ENCODE measurements at regions not wholly inside any gene's neighbourhood (a gene's known extent, or its start where the extent isn't known, plus 50 kb on each side); places are given as distances from the start of the nearest gene placed in this dataset.

GRCh38 chr1:192713921-192714320 lies 78.0 kb downstream of the RGS13 start:
- no peaks in the 10 kb centered on the region for H3K79me2 ChIP-seq (replicated peaks; ENCODE audit: insufficient read depth)
- no peaks in the 10 kb centered on the region for H3K27me3 ChIP-seq (ENCODE audit: insufficient read depth)
- Mint-ChIP-seq H3K27ac (no peak overlapping the region; the same call in 1 of the 2 replicates), H3K9me3 (no peaks in the 10 kb centered on the region; the same call in 2 of the 3 replicates), H3K4me3 (no peak overlapping the region), H3K36me3 (ENCODE audit: low read depth) (no peaks in the 10 kb centered on the region), H3K4me1 (no peaks in the 10 kb centered on the region), H3K27me3 (ENCODE audit: insufficient read depth, low read depth, poor library complexity) (no peaks in the 10 kb centered on the region)
- no peak overlapping the region for H2AFZ ChIP-seq
- no peak overlapping the region for H3K4me3 ChIP-seq
- TF ChIP-seq ZNF331 (CRISPR knock-in tag; IDR thresholded peaks at IDR 0.05; ENCODE audit: low read depth) = no peak
- no peak for TF ChIP-seq ZNF462 (CRISPR knock-in tag; IDR thresholded peaks at IDR 0.05)
- TF ChIP-seq CTCF (conservative IDR thresholded peaks at IDR 0.05; ENCODE audit: low read depth in 2 of 2) = no peak
- no peak for TF ChIP-seq NANOG (IDR thresholded peaks at IDR 0.05; ENCODE audit: borderline replicate concordance)
- no peak for TF ChIP-seq EZH2 (IDR thresholded peaks at IDR 0.05; ENCODE audit: low read depth, unreplicated experiment)
- TF ChIP-seq JUNB (IDR thresholded peaks at IDR 0.05; ENCODE audit: unreplicated experiment) = no peak
- no peak for TF ChIP-seq STAT1 (IDR thresholded peaks at IDR 0.05; ENCODE audit: unreplicated experiment)
- TF ChIP-seq REST (IDR thresholded peaks at IDR 0.05; ENCODE audit: unreplicated experiment) = no peak
- no peak for TF ChIP-seq CREB1 (CRISPR knock-in tag; IDR thresholded peaks at IDR 0.05; ENCODE audit: low read depth)
- TF ChIP-seq ZNF114 (CRISPR knock-in tag; IDR thresholded peaks at IDR 0.05) = no peak
- TF ChIP-seq ETS1 (IDR thresholded peaks at IDR 0.05) = no peak
- TF ChIP-seq EZH2phosphoT487 (IDR thresholded peaks at IDR 0.05; ENCODE audit: unreplicated experiment) = no peak
- no peak for TF ChIP-seq POLR2AphosphoS5 (IDR thresholded peaks at IDR 0.05; ENCODE audit: low read depth)
- DNase-seq (ENCODE audit: low spot score) = no peak
- no peak for ATAC-seq
- no peaks in the 10 kb centered on the region for H4K20me1 ChIP-seq (replicated peaks; ENCODE audit: insufficient read depth)
- no peak overlapping the region for H3K27ac ChIP-seq (ENCODE audit: low read depth)
- no peak overlapping the region for H3K4me2 ChIP-seq
- no peaks in the 10 kb centered on the region for H3K36me3 ChIP-seq (ENCODE audit: insufficient read depth)
- no peaks in the 10 kb centered on the region for H3K9me2 ChIP-seq (ENCODE audit: insufficient read depth)
- H3F3A ChIP-seq (replicated peaks; ENCODE audit: low read depth) = no peaks in the 10 kb centered on the region
- no peaks in the 10 kb centered on the region for H3K4me1 ChIP-seq (ENCODE audit: insufficient read depth)

Measured in GM23338 (cell line).